B cell (primary cell): ENCODE measurements at regions not wholly inside any gene's neighbourhood (a gene's known extent, or its start where the extent isn't known, plus 50 kb on each side); places are given as distances from the start of the nearest gene placed in this dataset.

Source experiments
- EZH2 ChIP-seq: IDR thresholded peaks from 2 replicates; pipeline ENCODE4 v1.6.1; 2012; ENCODE audit warnings: borderline replicate concordance, low read depth, mild to moderate bottlenecking, moderate library complexity, low read length; ENCODE audit not compliant: insufficient read depth, poor library complexity, severe bottlenecking
- TF ChIP-seq, protein P1 (sequence below): fragments of 200-600 bp; IDR thresholded peaks from one replicate; pipeline ENCODE4 v1.8.0; 2022; ENCODE audit warnings: antibody characterized with exemption, mild to moderate bottlenecking

GRCh38 chr13:62747152-62747551, 1331.5 kb upstream of the PCDH20 start:
- TF ChIP-seq, protein P1, sequence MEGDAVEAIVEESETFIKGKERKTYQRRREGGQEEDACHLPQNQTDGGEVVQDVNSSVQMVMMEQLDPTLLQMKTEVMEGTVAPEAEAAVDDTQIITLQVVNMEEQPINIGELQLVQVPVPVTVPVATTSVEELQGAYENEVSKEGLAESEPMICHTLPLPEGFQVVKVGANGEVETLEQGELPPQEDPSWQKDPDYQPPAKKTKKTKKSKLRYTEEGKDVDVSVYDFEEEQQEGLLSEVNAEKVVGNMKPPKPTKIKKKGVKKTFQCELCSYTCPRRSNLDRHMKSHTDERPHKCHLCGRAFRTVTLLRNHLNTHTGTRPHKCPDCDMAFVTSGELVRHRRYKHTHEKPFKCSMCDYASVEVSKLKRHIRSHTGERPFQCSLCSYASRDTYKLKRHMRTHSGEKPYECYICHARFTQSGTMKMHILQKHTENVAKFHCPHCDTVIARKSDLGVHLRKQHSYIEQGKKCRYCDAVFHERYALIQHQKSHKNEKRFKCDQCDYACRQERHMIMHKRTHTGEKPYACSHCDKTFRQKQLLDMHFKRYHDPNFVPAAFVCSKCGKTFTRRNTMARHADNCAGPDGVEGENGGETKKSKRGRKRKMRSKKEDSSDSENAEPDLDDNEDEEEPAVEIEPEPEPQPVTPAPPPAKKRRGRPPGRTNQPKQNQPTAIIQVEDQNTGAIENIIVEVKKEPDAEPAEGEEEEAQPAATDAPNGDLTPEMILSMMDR = no peak
- TF ChIP-seq EZH2 = no peak
